ENCODE measurements at regions not wholly inside any gene's neighbourhood (a gene's known extent, or its start where the extent isn't known, plus 50 kb on each side); places are given as distances from the start of the nearest gene placed in this dataset.

DNA sequence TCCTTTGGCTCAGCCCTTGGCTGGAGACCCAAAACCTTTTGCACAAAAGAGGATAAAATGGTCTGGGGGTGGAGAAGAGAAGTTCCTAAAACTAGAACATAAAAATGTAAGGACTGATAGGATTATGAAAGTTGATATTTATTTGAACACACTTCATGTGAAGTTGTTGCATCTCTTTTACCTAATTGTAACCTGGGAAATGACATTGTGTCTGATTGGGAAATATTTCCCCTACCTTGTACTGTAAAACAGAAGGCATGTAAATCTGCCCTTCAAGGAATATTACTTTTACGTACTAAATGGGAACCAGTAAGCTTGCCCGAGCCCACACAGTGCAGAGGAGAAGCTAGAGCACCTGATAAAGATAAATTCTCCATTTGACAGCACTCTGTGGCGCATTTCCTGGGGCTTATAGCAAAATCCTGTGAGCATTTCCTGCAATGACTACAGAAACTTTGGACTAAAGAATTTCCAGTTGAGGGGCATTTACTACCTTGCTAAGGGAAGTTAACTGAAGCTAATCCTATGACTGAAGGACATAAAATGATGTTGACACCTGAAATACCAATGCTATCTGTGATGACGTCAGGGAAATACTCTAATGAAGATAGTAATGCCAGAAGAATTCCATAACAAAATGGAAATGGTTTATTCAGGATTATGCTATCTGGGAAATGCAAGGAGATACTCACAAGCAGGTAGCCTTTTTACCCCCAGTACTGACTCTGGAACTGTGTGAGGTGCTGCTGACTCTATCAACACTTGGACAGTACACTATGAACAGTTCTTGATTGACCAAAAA lies 78.3 kb upstream of the LIFR start:
- TF ChIP-seq CTCF (IDR thresholded peaks at IDR 0.05) (no peak), POLR2A (IDR thresholded peaks at IDR 0.05) (no peak)

Measured in right lobe of liver (tissue), 4 donors.